ENCODE measurements at regions not wholly inside any gene's neighbourhood (a gene's known extent, or its start where the extent isn't known, plus 50 kb on each side); places are given as distances from the start of the nearest gene placed in this dataset.

GRCh38 chr6:170157567-170158218 lies 133.2 kb downstream of the DLL1 start:
- ChIA-PET CTCF (no interaction called here), POLR2A (no interaction called here)
- Mint-ChIP-seq H3K27ac (no peak overlapping the region), H3K4me1 (ENCODE audit: low read depth) (no peaks in the 10 kb centered on the region), H3K9me3 (no peaks in the 10 kb centered on the region), H3K27me3 (no peaks in the 10 kb centered on the region), H3K36me3 (no peaks in the 10 kb centered on the region), H3K4me3 (no peak overlapping the region)
- intact Hi-C loops (cut with micrococcal nuclease): no loop called here
- no peak for DNase-seq

- no peak for DNase-seq
- no peak overlapping the region for H3K27ac Mint-ChIP-seq
- intact Hi-C loops (cut with micrococcal nuclease): no loop called here
- no peaks in the 10 kb centered on the region for H3K36me3 Mint-ChIP-seq
- peaks cover 6% of the 10 kb centered on the region for H3K27me3 Mint-ChIP-seq
- no peaks in the 10 kb centered on the region for H3K9me3 Mint-ChIP-seq
- no peak overlapping the region for H3K4me3 Mint-ChIP-seq
- POLR2A ChIA-PET: no interaction called here
- CTCF ChIA-PET: no interaction called here
- no peaks in the 10 kb centered on the region for H3K4me1 Mint-ChIP-seq (ENCODE audit: low read depth)
Measured at GRCh38 chr6:170156448-170157375, 134.2 kb downstream of the DLL1 start.

- no peaks in the 10 kb centered on the region for H3K9me3 Mint-ChIP-seq
- intact Hi-C loops (cut with micrococcal nuclease): no loop called here
- peaks cover 13% of the 10 kb centered on the region for H3K27me3 Mint-ChIP-seq
- ChIA-PET CTCF (no interaction called here), POLR2A (no interaction called here)
- H3K4me1 Mint-ChIP-seq (ENCODE audit: low read depth): no peaks in the 10 kb centered on the region
- H3K27ac Mint-ChIP-seq: no peak overlapping the region
- no peak overlapping the region for H3K4me3 Mint-ChIP-seq
- DNase-seq: no peak
- H3K36me3 Mint-ChIP-seq: no peaks in the 10 kb centered on the region
Measured at GRCh38 chr6:170155464-170156196, 135.2 kb downstream of the DLL1 start.

- no peak for DNase-seq
- CTCF ChIA-PET: no interaction called here
- intact Hi-C loops (cut with micrococcal nuclease): no loop called here
- H3K27me3 Mint-ChIP-seq: peaks cover 14% of the 10 kb centered on the region
- H3K27ac Mint-ChIP-seq: no peak overlapping the region
- H3K36me3 Mint-ChIP-seq: no peaks in the 10 kb centered on the region
- no peak overlapping the region for H3K4me3 Mint-ChIP-seq
- POLR2A ChIA-PET: no interaction called here
- H3K4me1 Mint-ChIP-seq (ENCODE audit: low read depth): peaks cover 2% of the 10 kb centered on the region
- H3K9me3 Mint-ChIP-seq: no peaks in the 10 kb centered on the region
Measured at GRCh38 chr6:170153436-170154319, 137.2 kb downstream of the DLL1 start.

GRCh38 chr6:170152989-170153388 lies 137.9 kb downstream of the DLL1 start:
- Mint-ChIP-seq H3K4me1 (ENCODE audit: low read depth) (peaks cover 9% of the 10 kb centered on the region), H3K36me3 (no peaks in the 10 kb centered on the region), H3K4me3 (no peak overlapping the region), H3K9me3 (no peaks in the 10 kb centered on the region), H3K27ac (no peak overlapping the region), H3K27me3 (peaks cover 14% of the 10 kb centered on the region)
- CTCF ChIA-PET: no interaction called here
- no peak for DNase-seq
- intact Hi-C loops (cut with micrococcal nuclease): no loop called here
- POLR2A ChIA-PET: no interaction called here

GRCh38 chr6:170152124-170152926 lies 138.6 kb downstream of the DLL1 start:
- no peak for DNase-seq
- intact Hi-C loops (cut with micrococcal nuclease): no loop called here
- POLR2A ChIA-PET: no interaction called here
- no peak overlapping the region for H3K4me3 Mint-ChIP-seq
- no peak overlapping the region for H3K27ac Mint-ChIP-seq
- CTCF ChIA-PET: no interaction called here
- peaks cover 15% of the 10 kb centered on the region for H3K4me1 Mint-ChIP-seq (ENCODE audit: low read depth)
- peaks cover 14% of the 10 kb centered on the region for H3K27me3 Mint-ChIP-seq
- no peaks in the 10 kb centered on the region for H3K9me3 Mint-ChIP-seq
- no peaks in the 10 kb centered on the region for H3K36me3 Mint-ChIP-seq

- Mint-ChIP-seq H3K4me3 (no peak overlapping the region), H3K27ac (no peak overlapping the region), H3K36me3 (no peaks in the 10 kb centered on the region), H3K9me3 (no peaks in the 10 kb centered on the region), H3K27me3 (peaks cover 14% of the 10 kb centered on the region), H3K4me1 (ENCODE audit: low read depth) (peaks cover 20% of the 10 kb centered on the region)
- no peak for DNase-seq
- POLR2A ChIA-PET: no interaction called here
- CTCF ChIA-PET: no interaction called here
- intact Hi-C loops (cut with micrococcal nuclease): no loop called here
Measured at GRCh38 chr6:170151804-170152123, 139.1 kb downstream of the DLL1 start.

GRCh38 chr6:170151321-170151771 lies 139.5 kb downstream of the DLL1 start:
- no peaks in the 10 kb centered on the region for H3K36me3 Mint-ChIP-seq
- CTCF ChIA-PET: no interaction called here

GRCh38 chr6:170150590-170150945 lies 140.3 kb downstream of the DLL1 start:
- no peaks in the 10 kb centered on the region for H3K36me3 Mint-ChIP-seq
- no peak for DNase-seq
- CTCF ChIA-PET: no interaction called here
- intact Hi-C loops (cut with micrococcal nuclease): no loop called here
- H3K4me3 Mint-ChIP-seq: no peak overlapping the region
- H3K27me3 Mint-ChIP-seq: peaks cover 14% of the 10 kb centered on the region
- no peak overlapping the region for H3K27ac Mint-ChIP-seq
- H3K9me3 Mint-ChIP-seq: peaks cover 3% of the 10 kb centered on the region
- POLR2A ChIA-PET: no interaction called here
- H3K4me1 Mint-ChIP-seq (ENCODE audit: low read depth): peaks cover 28% of the 10 kb centered on the region

More at GRCh38 chr6:170151321-170151771, 139.5 kb downstream of the DLL1 start:
- Mint-ChIP-seq H3K4me1 (ENCODE audit: low read depth) (peaks cover 25% of the 10 kb centered on the region), H3K4me3 (no peak overlapping the region), H3K27me3 (peaks cover 14% of the 10 kb centered on the region), H3K27ac (no peak overlapping the region), H3K9me3 (no peaks in the 10 kb centered on the region)
- POLR2A ChIA-PET: no interaction called here
- intact Hi-C loops (cut with micrococcal nuclease): no loop called here
- no peak for DNase-seq

GRCh38 chr6:170149681-170150589 lies 140.9 kb downstream of the DLL1 start:
- POLR2A ChIA-PET: no interaction called here
- Mint-ChIP-seq H3K4me3 (no peak overlapping the region), H3K27ac (no peak overlapping the region), H3K4me1 (ENCODE audit: low read depth) (peaks cover 34% of the 10 kb centered on the region), H3K27me3 (peaks cover 14% of the 10 kb centered on the region), H3K36me3 (no peaks in the 10 kb centered on the region), H3K9me3 (peaks cover 6% of the 10 kb centered on the region)
- DNase-seq: no peak
- CTCF ChIA-PET: no interaction called here
- intact Hi-C loops (cut with micrococcal nuclease): loop anchor here (5.0 kb wide), 1 partner anchor 142 kb away; the partner anchor contains the start of gene DLL1
